ENCODE measurements at regions not wholly inside any gene's neighbourhood (a gene's known extent, or its start where the extent isn't known, plus 50 kb on each side); places are given as distances from the start of the nearest gene placed in this dataset.

DNA sequence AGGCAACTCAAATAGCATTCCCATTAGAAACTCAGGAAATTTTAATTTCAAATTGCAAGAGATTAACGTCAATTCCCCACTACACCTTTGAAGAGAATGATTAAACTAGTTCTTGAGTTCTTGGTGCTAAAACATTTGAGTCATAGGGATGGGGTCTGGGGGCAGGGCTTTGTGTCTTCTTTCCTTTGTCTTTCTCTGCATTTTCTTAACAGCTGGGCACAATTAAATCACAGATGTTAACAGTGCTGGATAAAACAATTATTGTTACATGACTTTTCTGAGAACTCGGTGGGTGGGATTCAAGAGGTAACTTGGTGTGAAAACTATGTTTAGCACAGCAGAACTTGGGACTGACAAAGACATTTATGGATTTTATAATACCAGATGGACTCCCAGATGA, 351.9 kb upstream of the TNC start:
- TF ChIP-seq TEAD4 (IDR thresholded peaks at IDR 0.05) (no peak), ZBTB7A (IDR thresholded peaks at IDR 0.05; ENCODE audit: low read depth) (no peak), EP300 (IDR thresholded peaks at IDR 0.05; ENCODE audit: borderline replicate concordance) (no peak), CREB1 (IDR thresholded peaks at IDR 0.05; ENCODE audit: low read depth) (no peak), EGR1 (IDR thresholded peaks at IDR 0.05) (no peak), YY1 (IDR thresholded peaks at IDR 0.05; ENCODE audit: low read depth) (no peak), TCF12 (IDR thresholded peaks at IDR 0.05; ENCODE audit: low read depth) (no peak), NFIC (IDR thresholded peaks at IDR 0.05) (no peak), TAF1 (IDR thresholded peaks at IDR 0.05; ENCODE audit: low read depth) (no peak), CEBPB (IDR thresholded peaks at IDR 0.05) (no peak), FOXM1 (IDR thresholded peaks at IDR 0.05; ENCODE audit: borderline replicate concordance, low read depth) (no peak), RAD21 (IDR thresholded peaks at IDR 0.05; ENCODE audit: low read depth) (no peak)
- TF ChIP-seq, protein P1, sequence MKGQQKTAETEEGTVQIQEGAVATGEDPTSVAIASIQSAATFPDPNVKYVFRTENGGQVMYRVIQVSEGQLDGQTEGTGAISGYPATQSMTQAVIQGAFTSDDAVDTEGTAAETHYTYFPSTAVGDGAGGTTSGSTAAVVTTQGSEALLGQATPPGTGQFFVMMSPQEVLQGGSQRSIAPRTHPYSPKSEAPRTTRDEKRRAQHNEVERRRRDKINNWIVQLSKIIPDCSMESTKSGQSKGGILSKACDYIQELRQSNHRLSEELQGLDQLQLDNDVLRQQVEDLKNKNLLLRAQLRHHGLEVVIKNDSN (IDR thresholded peaks at IDR 0.05) = no peak
- TF ChIP-seq, protein P2, sequence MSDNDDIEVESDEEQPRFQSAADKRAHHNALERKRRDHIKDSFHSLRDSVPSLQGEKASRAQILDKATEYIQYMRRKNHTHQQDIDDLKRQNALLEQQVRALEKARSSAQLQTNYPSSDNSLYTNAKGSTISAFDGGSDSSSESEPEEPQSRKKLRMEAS (IDR thresholded peaks at IDR 0.05) = no peak
- TF ChIP-seq, protein P3, sequence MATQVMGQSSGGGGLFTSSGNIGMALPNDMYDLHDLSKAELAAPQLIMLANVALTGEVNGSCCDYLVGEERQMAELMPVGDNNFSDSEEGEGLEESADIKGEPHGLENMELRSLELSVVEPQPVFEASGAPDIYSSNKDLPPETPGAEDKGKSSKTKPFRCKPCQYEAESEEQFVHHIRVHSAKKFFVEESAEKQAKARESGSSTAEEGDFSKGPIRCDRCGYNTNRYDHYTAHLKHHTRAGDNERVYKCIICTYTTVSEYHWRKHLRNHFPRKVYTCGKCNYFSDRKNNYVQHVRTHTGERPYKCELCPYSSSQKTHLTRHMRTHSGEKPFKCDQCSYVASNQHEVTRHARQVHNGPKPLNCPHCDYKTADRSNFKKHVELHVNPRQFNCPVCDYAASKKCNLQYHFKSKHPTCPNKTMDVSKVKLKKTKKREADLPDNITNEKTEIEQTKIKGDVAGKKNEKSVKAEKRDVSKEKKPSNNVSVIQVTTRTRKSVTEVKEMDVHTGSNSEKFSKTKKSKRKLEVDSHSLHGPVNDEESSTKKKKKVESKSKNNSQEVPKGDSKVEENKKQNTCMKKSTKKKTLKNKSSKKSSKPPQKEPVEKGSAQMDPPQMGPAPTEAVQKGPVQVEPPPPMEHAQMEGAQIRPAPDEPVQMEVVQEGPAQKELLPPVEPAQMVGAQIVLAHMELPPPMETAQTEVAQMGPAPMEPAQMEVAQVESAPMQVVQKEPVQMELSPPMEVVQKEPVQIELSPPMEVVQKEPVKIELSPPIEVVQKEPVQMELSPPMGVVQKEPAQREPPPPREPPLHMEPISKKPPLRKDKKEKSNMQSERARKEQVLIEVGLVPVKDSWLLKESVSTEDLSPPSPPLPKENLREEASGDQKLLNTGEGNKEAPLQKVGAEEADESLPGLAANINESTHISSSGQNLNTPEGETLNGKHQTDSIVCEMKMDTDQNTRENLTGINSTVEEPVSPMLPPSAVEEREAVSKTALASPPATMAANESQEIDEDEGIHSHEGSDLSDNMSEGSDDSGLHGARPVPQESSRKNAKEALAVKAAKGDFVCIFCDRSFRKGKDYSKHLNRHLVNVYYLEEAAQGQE (IDR thresholded peaks at IDR 0.05; ENCODE audit: low read depth) = no peak

DNA sequence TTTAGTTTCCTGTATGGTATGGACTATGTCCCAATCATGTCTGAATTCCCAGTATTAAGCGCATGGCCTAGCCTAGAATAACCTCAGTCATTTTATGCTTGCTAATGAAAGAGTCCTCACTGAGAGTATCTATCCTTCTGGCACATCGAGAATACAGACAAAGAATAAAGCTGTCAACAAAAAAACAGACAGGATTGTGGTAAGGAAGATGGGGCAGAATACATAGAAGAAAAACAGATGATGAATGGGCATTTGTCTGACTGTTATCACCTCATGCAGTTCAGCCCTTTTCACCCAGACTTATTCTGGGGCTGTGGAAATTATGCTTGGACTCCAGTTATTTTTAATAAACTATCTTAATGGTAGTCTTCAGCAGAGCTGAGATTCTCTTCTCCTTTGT, 363.8 kb upstream of the TNC start:
- TF ChIP-seq YY1 (IDR thresholded peaks at IDR 0.05; ENCODE audit: low read depth) = no peak
- no peak for TF ChIP-seq RAD21 (IDR thresholded peaks at IDR 0.05; ENCODE audit: low read depth)
- TF ChIP-seq ZBTB7A (IDR thresholded peaks at IDR 0.05; ENCODE audit: low read depth) = no peak
- no peak for TF ChIP-seq NFIC (IDR thresholded peaks at IDR 0.05)
- no peak for TF ChIP-seq CREB1 (IDR thresholded peaks at IDR 0.05; ENCODE audit: low read depth)
- TF ChIP-seq TAF1 (IDR thresholded peaks at IDR 0.05; ENCODE audit: low read depth) = no peak
- no peak for TF ChIP-seq TEAD4 (IDR thresholded peaks at IDR 0.05)
- TF ChIP-seq EGR1 (IDR thresholded peaks at IDR 0.05) = no peak
- TF ChIP-seq, protein P3 (IDR thresholded peaks at IDR 0.05; ENCODE audit: low read depth) = no peak
- TF ChIP-seq FOXM1 (IDR thresholded peaks at IDR 0.05; ENCODE audit: borderline replicate concordance, low read depth) = no peak
- TF ChIP-seq TCF12 (IDR thresholded peaks at IDR 0.05; ENCODE audit: low read depth) = no peak

DNA sequence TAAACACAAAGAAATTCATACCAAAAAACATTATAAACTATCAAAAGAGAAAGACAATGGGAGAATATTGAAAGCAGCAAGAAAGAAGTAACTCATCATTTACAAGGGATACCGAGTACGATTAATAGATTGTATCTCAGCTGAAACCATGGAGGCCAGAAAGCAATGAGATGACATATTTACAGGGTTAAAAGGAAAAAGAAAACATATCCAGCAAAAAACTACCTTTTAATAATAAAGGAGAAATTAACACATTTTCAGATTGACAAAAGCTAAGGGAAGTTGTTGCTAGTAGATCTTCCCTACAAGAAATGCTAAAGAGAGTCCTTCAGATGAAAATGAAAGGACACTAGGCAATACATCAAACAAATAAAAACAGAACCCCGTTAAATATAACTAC, 364.8 kb upstream of the TNC start:
- no peak for TF ChIP-seq RAD21 (IDR thresholded peaks at IDR 0.05; ENCODE audit: low read depth)
- no peak for TF ChIP-seq TEAD4 (IDR thresholded peaks at IDR 0.05)
- no peak for TF ChIP-seq TAF1 (IDR thresholded peaks at IDR 0.05; ENCODE audit: low read depth)
- no peak for TF ChIP-seq TCF12 (IDR thresholded peaks at IDR 0.05; ENCODE audit: low read depth)
- TF ChIP-seq, protein P1 (IDR thresholded peaks at IDR 0.05) = no peak
- TF ChIP-seq CREB1 (IDR thresholded peaks at IDR 0.05; ENCODE audit: low read depth) = no peak
- TF ChIP-seq CEBPB (IDR thresholded peaks at IDR 0.05) = no peak
- TF ChIP-seq EGR1 (IDR thresholded peaks at IDR 0.05) = no peak
- TF ChIP-seq ZBTB7A (IDR thresholded peaks at IDR 0.05; ENCODE audit: low read depth) = no peak
- no peak for TF ChIP-seq YY1 (IDR thresholded peaks at IDR 0.05; ENCODE audit: low read depth)
- no peak for TF ChIP-seq EP300 (IDR thresholded peaks at IDR 0.05; ENCODE audit: borderline replicate concordance)
- no peak for TF ChIP-seq FOXM1 (IDR thresholded peaks at IDR 0.05; ENCODE audit: borderline replicate concordance, low read depth)
- no peak for TF ChIP-seq NFIC (IDR thresholded peaks at IDR 0.05)
- TF ChIP-seq, protein P3 (IDR thresholded peaks at IDR 0.05; ENCODE audit: low read depth) = no peak
- TF ChIP-seq, protein P2 (IDR thresholded peaks at IDR 0.05) = no peak

DNA sequence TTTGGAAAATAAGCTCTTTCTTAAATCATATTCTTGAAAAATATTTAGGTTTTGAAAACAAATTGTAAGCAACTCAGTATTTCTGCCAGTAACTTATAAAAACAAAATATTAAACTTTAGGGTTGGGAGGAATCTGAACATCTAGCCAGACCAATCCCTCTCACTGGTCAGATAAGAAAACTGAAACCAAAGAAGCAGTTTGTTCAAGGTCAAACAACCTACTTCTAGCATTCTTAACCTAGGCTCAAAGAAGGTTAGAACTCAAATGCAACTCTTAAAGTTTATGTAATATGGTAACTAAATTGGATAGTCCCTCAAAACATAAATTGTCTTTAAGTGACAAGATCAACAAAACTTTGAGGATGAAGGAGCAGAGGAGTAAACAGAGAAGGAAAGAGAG, 374.9 kb upstream of the TNC start:
- TF ChIP-seq NFIC (IDR thresholded peaks at IDR 0.05) = no peak
- TF ChIP-seq TCF12 (IDR thresholded peaks at IDR 0.05; ENCODE audit: low read depth) = no peak
- TF ChIP-seq CREB1 (IDR thresholded peaks at IDR 0.05; ENCODE audit: low read depth) = no peak
- TF ChIP-seq, protein P3 (IDR thresholded peaks at IDR 0.05; ENCODE audit: low read depth) = no peak
- TF ChIP-seq, protein P1 (IDR thresholded peaks at IDR 0.05) = no peak
- no peak for TF ChIP-seq EGR1 (IDR thresholded peaks at IDR 0.05)
- TF ChIP-seq, protein P2 (IDR thresholded peaks at IDR 0.05) = no peak
- TF ChIP-seq FOXM1 (IDR thresholded peaks at IDR 0.05; ENCODE audit: borderline replicate concordance, low read depth) = no peak
- no peak for TF ChIP-seq YY1 (IDR thresholded peaks at IDR 0.05; ENCODE audit: low read depth)
- no peak for TF ChIP-seq ZBTB7A (IDR thresholded peaks at IDR 0.05; ENCODE audit: low read depth)
- TF ChIP-seq TAF1 (IDR thresholded peaks at IDR 0.05; ENCODE audit: low read depth) = no peak
- no peak for TF ChIP-seq EP300 (IDR thresholded peaks at IDR 0.05; ENCODE audit: borderline replicate concordance)
- TF ChIP-seq RAD21 (IDR thresholded peaks at IDR 0.05; ENCODE audit: low read depth) = no peak
- TF ChIP-seq TEAD4 (IDR thresholded peaks at IDR 0.05) = no peak
- TF ChIP-seq CEBPB (IDR thresholded peaks at IDR 0.05) = no peak
